ENCODE measurements at regions not wholly inside any gene's neighbourhood (a gene's known extent, or its start where the extent isn't known, plus 50 kb on each side); places are given as distances from the start of the nearest gene placed in this dataset.

DNA sequence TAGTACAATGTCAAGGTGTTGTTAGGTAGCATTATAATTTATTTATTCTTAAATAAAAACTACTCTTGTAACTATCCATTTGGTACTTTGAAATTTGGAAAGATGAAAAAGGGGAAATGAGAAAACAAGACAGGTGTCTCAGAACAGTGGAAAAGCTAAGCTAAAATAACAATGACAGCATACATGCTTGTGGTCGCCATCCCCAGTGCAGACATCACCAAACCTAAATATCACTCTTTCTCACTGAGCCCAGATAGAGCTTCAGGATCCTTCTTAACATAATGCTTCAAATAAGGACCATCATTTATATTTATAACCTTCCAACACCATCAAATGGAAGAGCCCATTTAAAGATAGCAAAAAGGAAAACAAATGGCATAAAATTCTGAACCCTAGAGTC lies 434.4 kb upstream of the BRINP1 start:
- TF ChIP-seq POLR2A (IDR thresholded peaks at IDR 0.05) = no peak
- no peak for TF ChIP-seq CTCF (IDR thresholded peaks at IDR 0.05)
